Ovary (tissue), 7 donors: ENCODE measurements at regions not wholly inside any gene's neighbourhood (a gene's known extent, or its start where the extent isn't known, plus 50 kb on each side); places are given as distances from the start of the nearest gene placed in this dataset.
A peak's percentile ranks its signal among the peaks of the same experiment; 100 is the strongest.

ENCODE experiments used
- DNase-seq, 5 donors: peaks; one replicate each; pipeline ENCODE4 v3.0.0-alpha.2; 2019 to 2020
- H3K27ac ChIP-seq, 2 donors: fragments of 200-600 bp; one replicate each; pipeline versions ENCODE4 v1.5.1 to v1.8.0; 2019 to 2022
- H3K27me3 ChIP-seq: fragments of 200-600 bp; one replicate; pipeline ENCODE4 v1.8.0; 2022
- H3K36me3 ChIP-seq: fragments of 200-600 bp; sonication (generic); one replicate; pipeline ENCODE4 v1.5.1; 2019
- H3K4me1 ChIP-seq: one replicate; pipeline ENCODE4 v1.8.1; 2013; ENCODE audit warnings: mild to moderate bottlenecking, moderate library complexity; ENCODE audit not compliant: insufficient read depth
- H3K4me3 ChIP-seq: fragments of 200-600 bp; sonication (generic); one replicate; pipeline ENCODE4 v1.5.1; 2017
- H3K9me3 ChIP-seq, 2 donors: fragments of 200-600 bp in 1 of 2; sonication (generic) in 1 of 2; one replicate each; pipeline versions ENCODE4 v1.5.1 to v1.8.1; 2013 to 2019; ENCODE audit warnings: mild to moderate bottlenecking in 1 of 2, moderate library complexity in 1 of 2
- CTCF ChIP-seq, 3 donors: fragments of 450-650 bp in 2 of 3; fragments of 200-600 bp in 1 of 3; IDR thresholded peaks; one replicate each; pipeline versions ENCODE4 v1.5.1 to v1.8.0; 2016 to 2022; ENCODE audit warnings: antibody characterized with exemption in 3 of 3, mild to moderate bottlenecking in 1 of 3
- EP300 ChIP-seq: sonication (generic); formaldehyde crosslinking; IDR thresholded peaks from one replicate; pipeline ENCODE4 v1.6.1; 2017; ENCODE audit warnings: antibody characterized with exemption
- POLR2A ChIP-seq: fragments of 450-650 bp; IDR thresholded peaks from one replicate; pipeline ENCODE4 v1.6.1; 2017; ENCODE audit warnings: antibody characterized with exemption, mild to moderate bottlenecking, moderate library complexity
- WGBS, 3 donors: extraction: QIAGEN DNeasy Blood & Tissue Kit in 1 of 3; methylation state at CpG; one replicate each; pipeline versions ENCODE4 v1.1.5 to v1.1.7; 2013 to 2017; 5-methylcytosine and 5-hydroxymethylcytosine counted together
- intact Hi-C, 4 donors: fragments of 100-400 bp; cut with DNase I; formaldehyde crosslinking; loops; one replicate each; pipeline versions ENCODE4 v1.11.0 to v1.15.1; 2022 to 2023
- donor health status: DM: no; HTN: no; CAD: no; lungs with moderate emphysema.
- donor health status: DM: no; HTN: no; CAD: no.
- donor health status: Bipolar disorder and iron deficiency.
- donor health status: DM: no; HTN: no; CAD: no.
- donor health status: DM: yes; HTN: yes; CAD: no.

GRCh38 chr2:12998685-12999084 lies 281.9 kb downstream of the TRIB2 start:
- Histone ChIP-seq H3K9me3 (no peaks in the 10 kb centered on the region), H3K4me3 (no peak overlapping the region), H3K4me1 (no peaks in the 10 kb centered on the region), H3K36me3 (no peaks in the 10 kb centered on the region), H3K27ac (no peak overlapping the region), H3K27me3 (no peaks in the 10 kb centered on the region)
- DNase-seq: no peak
- WGBS, 3 donors: 87 to 93% (median 92%) methylated on average over 1 of the region's 1 CpG
- no peak for TF ChIP-seq CTCF (IDR thresholded peaks at IDR 0.05)
- no peak for TF ChIP-seq POLR2A
- no peak for TF ChIP-seq EP300
- intact Hi-C loops: no loop called here

- H3K4me1 ChIP-seq: no peaks in the 10 kb centered on the region
- no peaks in the 10 kb centered on the region for H3K9me3 ChIP-seq
- no peak for TF ChIP-seq CTCF (IDR thresholded peaks at IDR 0.05)
- TF ChIP-seq EP300: no peak
- TF ChIP-seq POLR2A: no peak
- 36 to 41% (median 38%) methylated on average over 12 of the region's 12 CpGs for WGBS, 3 donors
- no peak overlapping the region for H3K27ac ChIP-seq
- H3K27me3 ChIP-seq: no peaks in the 10 kb centered on the region
- DNase-seq: peak in 1 of 5 donors; percentile 35
- intact Hi-C loops: loop anchor here in 2 of 4 donors (10.0 kb wide), 3 partner anchors 266 to 1176 kb away; no protein-coding TSS in a partner anchor
- H3K36me3 ChIP-seq: no peaks in the 10 kb centered on the region
- H3K4me3 ChIP-seq: no peak overlapping the region
Measured at GRCh38 chr2:13000664-13001363, 284.1 kb downstream of the TRIB2 start.

DNA sequence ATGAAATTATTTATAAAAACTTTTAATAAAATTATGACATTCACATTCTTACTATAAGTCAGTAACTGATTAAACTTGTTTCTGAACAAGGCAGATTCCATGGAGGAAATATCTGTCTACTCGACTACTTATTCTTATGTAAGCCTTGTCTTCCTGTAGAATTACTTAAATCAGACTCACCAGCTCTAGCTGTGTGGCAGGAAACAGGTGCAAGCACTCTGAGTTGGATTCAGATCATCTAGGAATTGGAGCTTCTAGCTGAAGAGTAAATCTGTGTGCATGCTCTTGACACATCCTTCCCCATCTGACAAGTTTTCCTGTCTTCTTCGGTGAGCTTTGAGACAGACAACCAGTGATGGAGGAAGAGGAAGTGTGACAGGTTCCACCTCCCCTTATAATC lies 284.7 kb downstream of the TRIB2 start:
- intact Hi-C loops: loop anchor here in 2 of 4 donors (10.0 kb wide), 3 partner anchors 267 to 1177 kb away; no protein-coding TSS in a partner anchor
- no peak overlapping the region for H3K27ac ChIP-seq

More for the DNA sequence above, 284.7 kb downstream of the TRIB2 start:
- TF ChIP-seq EP300 (no peak), CTCF (IDR thresholded peaks at IDR 0.05) (no peak), POLR2A (no peak)
- H3K4me3 ChIP-seq: no peak overlapping the region
- no peaks in the 10 kb centered on the region for H3K27me3 ChIP-seq
- H3K9me3 ChIP-seq: no peaks in the 10 kb centered on the region
- no peak for DNase-seq
- H3K4me1 ChIP-seq: no peaks in the 10 kb centered on the region
- no peaks in the 10 kb centered on the region for H3K36me3 ChIP-seq
- 74 to 83% (median 78%) methylated on average over 2 of the region's 2 CpGs for WGBS, 3 donors
